Activated CD4-positive, alpha-beta T cell treated with anti-CD3 and anti-CD28 coated beads, Interleukin-2, amount 10 ng/mL, durations not matched to agents 7 days and 5 days (primary cell): ENCODE measurements at regions not wholly inside any gene's neighbourhood (a gene's known extent, or its start where the extent isn't known, plus 50 kb on each side); places are given as distances from the start of the nearest gene placed in this dataset.

Experiments
- CTCF ChIA-PET: fragments of 350-600 bp; sonication (Branson Sonifier 250); formaldehyde crosslinking; loops from one replicate; lab custom pipeline; 2021; ENCODE audit warnings: antibody characterized with exemption; lab: Charles Lee
- POLR2A ChIA-PET: fragments of 350-600 bp; sonication (Branson Sonifier 250); formaldehyde crosslinking; loops from one replicate; lab custom pipeline; 2021; ENCODE audit warnings: antibody characterized with exemption; lab: Charles Lee
- DNase-seq: peaks from one replicate; pipeline ENCODE4 v3.0.0-alpha.2; 2020
- H3K27ac Mint-ChIP-seq: one replicate; pipeline ENCODE4 v1.8.0; 2021; ENCODE audit warnings: mild to moderate bottlenecking, moderate library complexity, mixed read lengths
- H3K27me3 Mint-ChIP-seq: one replicate; pipeline ENCODE4 v1.8.0; 2021; ENCODE audit warnings: mixed read lengths
- H3K36me3 Mint-ChIP-seq: one replicate; pipeline ENCODE4 v1.8.0; 2021; ENCODE audit warnings: low read depth, mixed read lengths
- H3K4me1 Mint-ChIP-seq: one replicate; pipeline ENCODE4 v1.8.0; 2021; ENCODE audit warnings: mixed read lengths
- H3K4me3 Mint-ChIP-seq: one replicate; pipeline ENCODE4 v1.8.0; 2021; ENCODE audit warnings: mild to moderate bottlenecking, moderate library complexity, mixed read lengths
- H3K9me3 Mint-ChIP-seq: one replicate; pipeline ENCODE4 v1.8.0; 2021; ENCODE audit warnings: mixed read lengths

DNA sequence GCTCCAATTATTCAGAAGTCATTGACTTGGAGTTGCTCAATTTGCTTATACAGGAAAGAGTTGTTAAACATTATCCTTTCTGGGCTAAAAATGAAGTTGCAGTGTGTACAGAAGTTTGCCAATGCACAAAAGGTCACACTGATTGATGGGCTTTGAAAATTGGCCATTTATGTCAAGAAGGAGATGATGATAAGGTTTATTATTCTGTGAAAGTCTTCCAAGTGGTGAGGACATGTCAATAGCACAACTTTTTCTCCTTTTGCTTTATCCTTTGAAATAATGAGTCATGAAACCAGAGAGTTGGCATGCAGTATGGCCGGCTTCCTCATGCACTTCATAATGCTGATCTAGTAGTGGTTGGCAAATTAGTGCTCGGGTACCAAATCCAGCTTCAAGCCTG is 848.5 kb upstream of the WWC1 start:
- no peaks in the 10 kb centered on the region for H3K36me3 Mint-ChIP-seq
- peaks cover 3% of the 10 kb centered on the region for H3K9me3 Mint-ChIP-seq
- ChIA-PET CTCF (no interaction called here), POLR2A (no interaction called here)
- no peak overlapping the region for H3K4me3 Mint-ChIP-seq
- no peak overlapping the region for H3K27ac Mint-ChIP-seq
- DNase-seq, result no peak
- no peaks in the 10 kb centered on the region for H3K4me1 Mint-ChIP-seq
- no peaks in the 10 kb centered on the region for H3K27me3 Mint-ChIP-seq

GRCh38 chr5:167447466-167448375 is 843.7 kb upstream of the WWC1 start:
- Mint-ChIP-seq H3K27me3 (no peaks in the 10 kb centered on the region), H3K4me3 (no peak overlapping the region), H3K27ac (no peak overlapping the region), H3K36me3 (no peaks in the 10 kb centered on the region), H3K9me3 (peaks cover 2% of the 10 kb centered on the region), H3K4me1 (no peaks in the 10 kb centered on the region)
- DNase-seq, result no peak
- CTCF ChIA-PET, result no interaction called here
- POLR2A ChIA-PET, result no interaction called here

- Mint-ChIP-seq H3K9me3 (peaks cover 2% of the 10 kb centered on the region), H3K4me3 (no peak overlapping the region), H3K27ac (no peak overlapping the region), H3K4me1 (no peaks in the 10 kb centered on the region), H3K36me3 (no peaks in the 10 kb centered on the region), H3K27me3 (no peaks in the 10 kb centered on the region)
- no peak for DNase-seq
- ChIA-PET CTCF (no interaction called here), POLR2A (no interaction called here)
These were observed 843.1 kb upstream of the WWC1 start for GRCh38 chr5:167448376-167448775.

GRCh38 chr5:167451076-167451475 is 840.4 kb upstream of the WWC1 start:
- Mint-ChIP-seq H3K4me1 (no peaks in the 10 kb centered on the region), H3K27ac (no peak overlapping the region), H3K36me3 (no peaks in the 10 kb centered on the region), H3K4me3 (no peak overlapping the region), H3K27me3 (no peaks in the 10 kb centered on the region), H3K9me3 (peaks cover 2% of the 10 kb centered on the region)
- DNase-seq, result no peak
- ChIA-PET CTCF (no interaction called here), POLR2A (no interaction called here)

DNA sequence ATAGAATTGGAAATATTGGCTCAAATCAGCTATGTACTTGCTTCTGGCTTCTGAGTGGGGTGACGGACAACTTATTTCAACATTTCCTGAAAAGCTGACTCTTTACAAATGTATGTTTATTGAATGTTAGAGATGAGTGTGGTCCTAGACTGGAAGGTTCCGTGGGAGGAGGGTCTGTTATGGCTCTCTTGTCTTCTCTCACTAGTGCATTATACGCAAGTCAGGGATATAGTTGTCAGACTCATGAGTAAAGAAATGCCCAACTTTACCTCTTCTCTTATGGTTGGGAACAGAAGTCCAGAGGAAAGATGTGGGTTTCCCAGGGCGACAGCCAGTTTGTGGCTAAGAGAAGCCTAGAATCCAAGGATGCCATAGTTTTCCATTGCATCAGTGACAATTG is 839.3 kb upstream of the WWC1 start:
- no peak for DNase-seq
- no peaks in the 10 kb centered on the region for H3K4me1 Mint-ChIP-seq
- CTCF ChIA-PET, result no interaction called here
- no peaks in the 10 kb centered on the region for H3K36me3 Mint-ChIP-seq
- POLR2A ChIA-PET, result no interaction called here
- H3K9me3 Mint-ChIP-seq, result peaks cover 2% of the 10 kb centered on the region
- H3K4me3 Mint-ChIP-seq, result no peak overlapping the region
- no peak overlapping the region for H3K27ac Mint-ChIP-seq
- H3K27me3 Mint-ChIP-seq, result no peaks in the 10 kb centered on the region

- Mint-ChIP-seq H3K4me3 (no peak overlapping the region), H3K36me3 (no peaks in the 10 kb centered on the region), H3K27ac (no peak overlapping the region), H3K27me3 (no peaks in the 10 kb centered on the region), H3K9me3 (peaks cover 4% of the 10 kb centered on the region), H3K4me1 (no peaks in the 10 kb centered on the region)
- CTCF ChIA-PET, result no interaction called here
- POLR2A ChIA-PET, result no interaction called here
- no peak for DNase-seq
These were observed 838.0 kb upstream of the WWC1 start for GRCh38 chr5:167453246-167454030.

GRCh38 chr5:167458412-167458811 is 833.0 kb upstream of the WWC1 start:
- no peaks in the 10 kb centered on the region for H3K4me1 Mint-ChIP-seq
- no peaks in the 10 kb centered on the region for H3K36me3 Mint-ChIP-seq
- DNase-seq, result no peak
- POLR2A ChIA-PET, result no interaction called here
- H3K9me3 Mint-ChIP-seq, result peaks cover 2% of the 10 kb centered on the region
- CTCF ChIA-PET, result no interaction called here
- no peak overlapping the region for H3K27ac Mint-ChIP-seq
- H3K27me3 Mint-ChIP-seq, result no peaks in the 10 kb centered on the region
- H3K4me3 Mint-ChIP-seq, result no peak overlapping the region

DNA sequence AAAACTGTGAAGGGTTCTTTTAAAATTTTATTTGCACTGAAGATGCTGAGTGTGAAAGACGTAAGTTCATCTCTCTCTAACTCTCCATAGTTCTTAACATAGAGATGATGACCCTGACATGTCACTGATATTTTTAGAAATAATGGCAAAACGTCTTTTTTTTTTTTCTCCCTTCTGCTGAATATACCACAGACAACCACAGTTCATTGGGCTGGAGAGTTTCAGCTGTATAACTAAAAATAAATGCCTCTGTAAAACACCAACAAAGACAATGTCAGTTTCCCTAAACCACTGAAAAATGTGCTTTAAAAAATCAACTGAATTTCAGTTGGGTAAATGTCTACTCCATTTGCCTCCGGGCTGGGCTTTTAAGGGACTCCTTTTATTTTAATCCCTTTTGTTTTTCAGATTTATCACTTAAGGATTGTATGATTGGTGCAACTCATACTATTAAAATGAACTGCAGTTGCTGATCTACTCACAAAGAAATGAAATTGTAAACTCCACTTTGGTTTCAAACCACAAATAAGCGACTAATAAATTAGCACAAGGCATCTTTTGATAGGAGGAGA is 830.9 kb upstream of the WWC1 start:
- Mint-ChIP-seq H3K9me3 (peaks cover 6% of the 10 kb centered on the region), H3K36me3 (no peaks in the 10 kb centered on the region), H3K27ac (no peak overlapping the region), H3K4me3 (no peak overlapping the region), H3K27me3 (no peaks in the 10 kb centered on the region), H3K4me1 (no peaks in the 10 kb centered on the region)
- CTCF ChIA-PET, result no interaction called here
- no peak for DNase-seq
- POLR2A ChIA-PET, result no interaction called here

DNA sequence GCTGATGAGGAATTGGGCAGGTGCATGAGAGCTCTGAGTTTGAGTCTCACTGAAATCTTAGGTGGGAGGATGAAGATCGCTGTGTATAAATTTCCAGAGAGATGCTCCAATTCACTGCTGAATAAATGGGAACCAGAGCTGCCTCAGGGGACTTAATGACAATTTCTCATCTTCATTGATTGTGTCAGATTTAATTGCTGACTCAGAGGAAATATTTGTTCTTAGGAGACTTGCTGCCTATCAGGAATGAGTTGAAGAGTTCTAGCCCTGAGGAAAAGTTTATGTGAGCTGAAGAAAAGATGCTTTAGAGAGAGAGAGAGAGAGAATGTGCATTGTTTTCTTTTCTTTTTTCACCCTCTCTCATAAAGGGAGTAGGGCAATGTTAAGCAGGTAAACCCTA is 827.5 kb upstream of the WWC1 start:
- DNase-seq, result no peak
- Mint-ChIP-seq H3K4me1 (no peaks in the 10 kb centered on the region), H3K4me3 (no peak overlapping the region), H3K36me3 (no peaks in the 10 kb centered on the region), H3K27ac (no peak overlapping the region), H3K27me3 (no peaks in the 10 kb centered on the region), H3K9me3 (peaks cover 3% of the 10 kb centered on the region)
- POLR2A ChIA-PET, result no interaction called here
- CTCF ChIA-PET, result interaction anchor here (0.6 kb wide), 1 partner anchor 53 kb away, joined by 3 read pairs; no protein-coding TSS in a partner anchor

GRCh38 chr5:167466992-167467391 is 824.5 kb upstream of the WWC1 start:
- peaks cover 3% of the 10 kb centered on the region for H3K9me3 Mint-ChIP-seq
- H3K27me3 Mint-ChIP-seq, result no peaks in the 10 kb centered on the region
- no peaks in the 10 kb centered on the region for H3K4me1 Mint-ChIP-seq
- H3K27ac Mint-ChIP-seq, result no peak overlapping the region
- POLR2A ChIA-PET, result no interaction called here
- CTCF ChIA-PET, result no interaction called here
- no peaks in the 10 kb centered on the region for H3K36me3 Mint-ChIP-seq
- DNase-seq, result no peak
- H3K4me3 Mint-ChIP-seq, result no peak overlapping the region

- H3K9me3 Mint-ChIP-seq, result no peaks in the 10 kb centered on the region
- H3K27me3 Mint-ChIP-seq, result no peaks in the 10 kb centered on the region
- CTCF ChIA-PET, result interaction anchor here (0.6 kb wide), 1 partner anchor 377 kb away, joined by 6 read pairs; no protein-coding TSS in a partner anchor
- POLR2A ChIA-PET, result no interaction called here
- H3K27ac Mint-ChIP-seq, result no peak overlapping the region
- H3K4me1 Mint-ChIP-seq, result no peaks in the 10 kb centered on the region
- H3K36me3 Mint-ChIP-seq, result no peaks in the 10 kb centered on the region
- DNase-seq, result no peak
- H3K4me3 Mint-ChIP-seq, result no peak overlapping the region
These were observed 818.8 kb upstream of the WWC1 start for GRCh38 chr5:167472566-167473108.

DNA sequence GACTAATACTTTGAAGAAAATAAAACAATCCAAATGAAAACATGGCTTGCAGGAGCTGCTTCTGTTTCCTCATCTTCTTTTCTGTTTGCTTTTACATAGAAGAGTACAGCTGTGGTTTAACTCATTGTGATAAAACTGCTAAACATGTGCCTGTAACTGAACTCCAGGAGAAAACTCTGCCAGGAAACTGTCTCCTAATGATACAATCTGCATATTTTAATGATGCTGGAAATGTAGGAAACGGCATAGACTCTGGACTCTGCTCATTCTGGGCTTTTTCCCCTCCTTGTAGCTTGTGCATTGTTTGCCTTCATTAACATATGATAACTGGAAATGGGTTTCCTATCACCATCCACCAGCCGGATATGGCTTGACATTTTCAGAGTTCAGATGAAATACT is 813.3 kb upstream of the WWC1 start:
- Mint-ChIP-seq H3K36me3 (no peaks in the 10 kb centered on the region), H3K9me3 (no peaks in the 10 kb centered on the region), H3K27ac (no peak overlapping the region), H3K4me1 (no peaks in the 10 kb centered on the region), H3K4me3 (no peak overlapping the region), H3K27me3 (no peaks in the 10 kb centered on the region)
- ChIA-PET CTCF (no interaction called here), POLR2A (no interaction called here)
- DNase-seq, result no peak

DNA sequence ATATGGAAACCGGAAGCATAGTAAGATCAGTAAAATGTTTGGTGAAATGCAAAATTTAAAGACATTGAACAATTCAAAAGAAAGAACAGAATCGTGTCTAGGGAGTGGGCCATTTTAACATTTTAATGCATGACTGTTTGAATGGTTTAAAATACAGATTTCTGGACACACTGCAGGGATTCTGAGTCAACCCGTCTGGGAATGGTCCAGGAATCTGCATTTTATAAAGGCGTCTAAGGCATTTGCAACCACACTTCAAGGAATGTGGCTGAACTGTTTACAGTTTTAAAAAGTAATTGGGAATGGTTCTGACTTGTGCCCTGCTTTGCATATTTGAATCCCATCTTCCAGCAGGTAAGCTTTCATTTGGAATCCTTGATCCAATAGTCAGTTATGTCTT is 811.7 kb upstream of the WWC1 start:
- no peaks in the 10 kb centered on the region for H3K9me3 Mint-ChIP-seq
- CTCF ChIA-PET, result no interaction called here
- no peak overlapping the region for H3K27ac Mint-ChIP-seq
- no peaks in the 10 kb centered on the region for H3K4me1 Mint-ChIP-seq
- no peak for DNase-seq
- no peaks in the 10 kb centered on the region for H3K27me3 Mint-ChIP-seq
- no peaks in the 10 kb centered on the region for H3K36me3 Mint-ChIP-seq
- no peak overlapping the region for H3K4me3 Mint-ChIP-seq
- POLR2A ChIA-PET, result no interaction called here
